ENCODE measurements at regions not wholly inside any gene's neighbourhood (a gene's known extent, or its start where the extent isn't known, plus 50 kb on each side); places are given as distances from the start of the nearest gene placed in this dataset.

GRCh38 chr11:98965358-98965757 lies 55.4 kb upstream of the CNTN5 start (continued):
- TF ChIP-seq ZNF687 (IDR thresholded peaks at IDR 0.05): no peak

- CTCF ChIA-PET: no interaction called here
- Histone ChIP-seq H3K4me2 (ENCODE audit: control insufficient read depth, insufficient read depth) (no peak overlapping the region), H3K4me1 (ENCODE audit: control insufficient read depth, insufficient read depth, low read length) (no peaks in the 10 kb centered on the region), H3K79me2 (ENCODE audit: control insufficient read depth, insufficient read depth, low read length) (no peaks in the 10 kb centered on the region), H3K36me3 (ENCODE audit: control insufficient read depth in 2 of 2, insufficient read depth in 2 of 2, low read length in 1 of 2) (no peaks in the 10 kb centered on the region), H4K20me1 (ENCODE audit: control insufficient read depth, insufficient read depth) (no peaks in the 10 kb centered on the region), H3K4me3 (no peak overlapping the region), H3K9ac (ENCODE audit: control insufficient read depth, insufficient read depth, low read length) (no peak overlapping the region), H3K9me3 (replicated peaks; ENCODE audit: control insufficient read depth, insufficient read depth, low read length) (no peaks in the 10 kb centered on the region), H3K27me3 (replicated peaks in 1 of 2; ENCODE audit: control insufficient read depth in 2 of 2, insufficient read depth in 2 of 2, low read length in 1 of 2) (no peaks in the 10 kb centered on the region), H2AFZ (ENCODE audit: control insufficient read depth, low read depth, low read length) (no peak overlapping the region), H3K27ac (ENCODE audit: control insufficient read depth, insufficient read depth) (no peak overlapping the region)
- no TSS peak for BruUV-seq (replicated peaks)
- DNase-seq (ENCODE audit: low read depth, low spot score) (no peak), ATAC-seq (no peak), FAIRE-seq (no peak)
- POLR2A ChIA-PET: no interaction called here
- SMC1A ChIA-PET (ENCODE audit: uncharacterized antibody, unreplicated experiment): no interaction called here
- in situ Hi-C loops (cut with MboI): no loop called here
- intact Hi-C loops (cut with micrococcal nuclease; ENCODE audit: unreplicated experiment): no loop called here
- TF ChIP-seq CUX1 (IDR thresholded peaks at IDR 0.05; ENCODE audit: insufficient replicate concordance, low read depth, low read length) (no peak), SRF (IDR thresholded peaks at IDR 0.05; ENCODE audit: low read depth in 2 of 2, low read length in 2 of 2) (no peak), BCLAF1 (IDR thresholded peaks at IDR 0.05) (no peak), REST (IDR thresholded peaks at IDR 0.05; ENCODE audit: low read depth, low read length) (no peak), BHLHE40 (IDR thresholded peaks at IDR 0.05; ENCODE audit: borderline replicate concordance in 1 of 2, low read depth in 2 of 2, low read length in 1 of 2) (no peak)
- RAD21 ChIA-PET (ENCODE audit: unreplicated experiment): no interaction called here
These were observed 55.0 kb upstream of the CNTN5 start for GRCh38 chr11:98965775-98966174.

All from GM12878 (cell line).